T-helper 1 cell treated with Interleukin-12 subunit alpha and Interleukin-12 subunit beta and Interleukin-4 antibody, amounts not matched to agents 30 μg/mL and 1 μg/mL, for 36 hours (primary cell): ENCODE measurements at regions not wholly inside any gene's neighbourhood (a gene's known extent, or its start where the extent isn't known, plus 50 kb on each side); places are given as distances from the start of the nearest gene placed in this dataset.

Experiments
- H3K27ac Mint-ChIP-seq: one replicate; pipeline ENCODE4 v1.8.0; 2021; ENCODE audit warnings: mild to moderate bottlenecking, mixed read lengths
- H3K27me3 Mint-ChIP-seq: one replicate; pipeline ENCODE4 v1.8.0; 2021; ENCODE audit warnings: low read depth, mixed read lengths
- H3K36me3 Mint-ChIP-seq: one replicate; pipeline ENCODE4 v1.8.0; 2021; ENCODE audit warnings: low read depth, mixed read lengths
- H3K4me1 Mint-ChIP-seq: one replicate; pipeline ENCODE4 v1.8.0; 2021; ENCODE audit warnings: low read depth, mixed read lengths
- H3K4me3 Mint-ChIP-seq: one replicate; pipeline ENCODE4 v1.8.0; 2021; ENCODE audit warnings: mild to moderate bottlenecking, moderate library complexity, mixed read lengths
- H3K9me3 Mint-ChIP-seq: one replicate; pipeline ENCODE4 v1.8.0; 2021; ENCODE audit warnings: mixed read lengths

GRCh38 chr18:54702686-54703085, 111.6 kb downstream of the DYNAP start:
- peaks cover 25% of the 10 kb centered on the region for H3K27me3 Mint-ChIP-seq

GRCh38 chr18:54710074-54710899, 118.0 kb upstream of the RAB27B start:
- Mint-ChIP-seq H3K4me1 (peaks cover 31% of the 10 kb centered on the region), H3K9me3 (peaks cover 4% of the 10 kb centered on the region), H3K36me3 (peaks cover 2% of the 10 kb centered on the region), H3K27me3 (peaks cover 35% of the 10 kb centered on the region), H3K27ac (no peak overlapping the region), H3K4me3 (no peak overlapping the region)

More at GRCh38 chr18:54702686-54703085, 111.6 kb downstream of the DYNAP start:
- Mint-ChIP-seq H3K36me3 (no peaks in the 10 kb centered on the region), H3K4me1 (no peaks in the 10 kb centered on the region), H3K4me3 (no peak overlapping the region), H3K9me3 (peaks cover 2% of the 10 kb centered on the region), H3K27ac (no peak overlapping the region)

- H3K9me3 Mint-ChIP-seq: peaks cover 4% of the 10 kb centered on the region
- peaks cover 2% of the 10 kb centered on the region for H3K36me3 Mint-ChIP-seq
- H3K4me1 Mint-ChIP-seq: peaks cover 35% of the 10 kb centered on the region
- no peak overlapping the region for H3K27ac Mint-ChIP-seq
- H3K27me3 Mint-ChIP-seq: peaks cover 34% of the 10 kb centered on the region
- H3K4me3 Mint-ChIP-seq: no peak overlapping the region
Observed at GRCh38 chr18:54710900-54711281, 117.4 kb upstream of the RAB27B start.

GRCh38 chr18:54712306-54712705, 116.0 kb upstream of the RAB27B start:
- Mint-ChIP-seq H3K9me3 (peaks cover 4% of the 10 kb centered on the region), H3K27ac (no peak overlapping the region), H3K4me1 (peaks cover 37% of the 10 kb centered on the region), H3K36me3 (peaks cover 2% of the 10 kb centered on the region), H3K4me3 (no peak overlapping the region), H3K27me3 (peaks cover 32% of the 10 kb centered on the region)

- Mint-ChIP-seq H3K9me3 (peaks cover 1% of the 10 kb centered on the region), H3K4me3 (no peak overlapping the region), H3K4me1 (peaks cover 41% of the 10 kb centered on the region)
Observed at GRCh38 chr18:54712758-54713157, 115.5 kb upstream of the RAB27B start.

GRCh38 chr18:54713386-54713785, 114.9 kb upstream of the RAB27B start:
- peak overlapping the region; percentile 41 for H3K27ac Mint-ChIP-seq
- no peaks in the 10 kb centered on the region for H3K9me3 Mint-ChIP-seq
- H3K4me1 Mint-ChIP-seq: peaks cover 48% of the 10 kb centered on the region
- H3K36me3 Mint-ChIP-seq: peaks cover 2% of the 10 kb centered on the region
- H3K27me3 Mint-ChIP-seq: peaks cover 24% of the 10 kb centered on the region
- H3K4me3 Mint-ChIP-seq: no peak overlapping the region

More at GRCh38 chr18:54712758-54713157, 115.5 kb upstream of the RAB27B start:
- H3K36me3 Mint-ChIP-seq: peaks cover 2% of the 10 kb centered on the region
- H3K27ac Mint-ChIP-seq: no peak overlapping the region
- H3K27me3 Mint-ChIP-seq: peaks cover 28% of the 10 kb centered on the region

GRCh38 chr18:54714851-54715250, 113.4 kb upstream of the RAB27B start:
- Mint-ChIP-seq H3K27ac (no peak overlapping the region), H3K4me3 (no peak overlapping the region), H3K36me3 (peaks cover 2% of the 10 kb centered on the region), H3K9me3 (no peaks in the 10 kb centered on the region), H3K27me3 (peaks cover 24% of the 10 kb centered on the region), H3K4me1 (peaks cover 50% of the 10 kb centered on the region)

- H3K4me3 Mint-ChIP-seq: no peak overlapping the region
- peaks cover 2% of the 10 kb centered on the region for H3K36me3 Mint-ChIP-seq
- H3K27me3 Mint-ChIP-seq: peaks cover 32% of the 10 kb centered on the region
- H3K27ac Mint-ChIP-seq: no peak overlapping the region
- H3K4me1 Mint-ChIP-seq: peaks cover 50% of the 10 kb centered on the region
- no peaks in the 10 kb centered on the region for H3K9me3 Mint-ChIP-seq
Observed at GRCh38 chr18:54716586-54716985, 111.7 kb upstream of the RAB27B start.

GRCh38 chr18:54717673-54718407, 110.4 kb upstream of the RAB27B start:
- H3K9me3 Mint-ChIP-seq: no peaks in the 10 kb centered on the region
- H3K4me1 Mint-ChIP-seq: peaks cover 42% of the 10 kb centered on the region
- peak overlapping the region; percentile 79 for H3K27ac Mint-ChIP-seq

GRCh38 chr18:54718408-54718773, 109.9 kb upstream of the RAB27B start:
- H3K4me1 Mint-ChIP-seq: peaks cover 36% of the 10 kb centered on the region
- H3K27me3 Mint-ChIP-seq: peaks cover 37% of the 10 kb centered on the region
- H3K27ac Mint-ChIP-seq: peak overlapping the region; percentile 79
- peaks cover 2% of the 10 kb centered on the region for H3K36me3 Mint-ChIP-seq
- no peaks in the 10 kb centered on the region for H3K9me3 Mint-ChIP-seq
- H3K4me3 Mint-ChIP-seq: peak overlapping the region; percentile 73

More at GRCh38 chr18:54717673-54718407, 110.4 kb upstream of the RAB27B start:
- Mint-ChIP-seq H3K4me3 (peak overlapping the region; percentile 73), H3K36me3 (peaks cover 2% of the 10 kb centered on the region), H3K27me3 (peaks cover 35% of the 10 kb centered on the region)

- no peaks in the 10 kb centered on the region for H3K36me3 Mint-ChIP-seq
Observed at GRCh38 chr18:54720620-54721019, 107.7 kb upstream of the RAB27B start.

GRCh38 chr18:54726143-54726542, 102.1 kb upstream of the RAB27B start:
- no peaks in the 10 kb centered on the region for H3K9me3 Mint-ChIP-seq
- H3K27ac Mint-ChIP-seq: no peak overlapping the region
- no peaks in the 10 kb centered on the region for H3K4me1 Mint-ChIP-seq
- peaks cover 30% of the 10 kb centered on the region for H3K27me3 Mint-ChIP-seq
- no peaks in the 10 kb centered on the region for H3K36me3 Mint-ChIP-seq
- H3K4me3 Mint-ChIP-seq: no peak overlapping the region

More at GRCh38 chr18:54720620-54721019, 107.7 kb upstream of the RAB27B start:
- H3K4me1 Mint-ChIP-seq: peaks cover 17% of the 10 kb centered on the region
- no peak overlapping the region for H3K4me3 Mint-ChIP-seq
- no peaks in the 10 kb centered on the region for H3K9me3 Mint-ChIP-seq
- no peak overlapping the region for H3K27ac Mint-ChIP-seq
- peaks cover 37% of the 10 kb centered on the region for H3K27me3 Mint-ChIP-seq

GRCh38 chr18:54734059-54734458, 94.2 kb upstream of the RAB27B start:
- Mint-ChIP-seq H3K27ac (no peak overlapping the region), H3K4me3 (no peak overlapping the region), H3K36me3 (no peaks in the 10 kb centered on the region), H3K27me3 (peaks cover 37% of the 10 kb centered on the region), H3K9me3 (no peaks in the 10 kb centered on the region), H3K4me1 (no peaks in the 10 kb centered on the region)

GRCh38 chr18:54736981-54737380, 91.3 kb upstream of the RAB27B start:
- no peaks in the 10 kb centered on the region for H3K36me3 Mint-ChIP-seq
- peaks cover 31% of the 10 kb centered on the region for H3K27me3 Mint-ChIP-seq
- no peaks in the 10 kb centered on the region for H3K4me1 Mint-ChIP-seq
- H3K4me3 Mint-ChIP-seq: no peak overlapping the region
- H3K27ac Mint-ChIP-seq: no peak overlapping the region
- no peaks in the 10 kb centered on the region for H3K9me3 Mint-ChIP-seq

- H3K4me1 Mint-ChIP-seq: no peaks in the 10 kb centered on the region
- no peaks in the 10 kb centered on the region for H3K36me3 Mint-ChIP-seq
- H3K27ac Mint-ChIP-seq: no peak overlapping the region
- no peaks in the 10 kb centered on the region for H3K9me3 Mint-ChIP-seq
- H3K27me3 Mint-ChIP-seq: peaks cover 30% of the 10 kb centered on the region
- H3K4me3 Mint-ChIP-seq: no peak overlapping the region
Observed at GRCh38 chr18:54737986-54738385, 90.3 kb upstream of the RAB27B start.
